ENCODE measurements at regions not wholly inside any gene's neighbourhood (a gene's known extent, or its start where the extent isn't known, plus 50 kb on each side); places are given as distances from the start of the nearest gene placed in this dataset.

DNA sequence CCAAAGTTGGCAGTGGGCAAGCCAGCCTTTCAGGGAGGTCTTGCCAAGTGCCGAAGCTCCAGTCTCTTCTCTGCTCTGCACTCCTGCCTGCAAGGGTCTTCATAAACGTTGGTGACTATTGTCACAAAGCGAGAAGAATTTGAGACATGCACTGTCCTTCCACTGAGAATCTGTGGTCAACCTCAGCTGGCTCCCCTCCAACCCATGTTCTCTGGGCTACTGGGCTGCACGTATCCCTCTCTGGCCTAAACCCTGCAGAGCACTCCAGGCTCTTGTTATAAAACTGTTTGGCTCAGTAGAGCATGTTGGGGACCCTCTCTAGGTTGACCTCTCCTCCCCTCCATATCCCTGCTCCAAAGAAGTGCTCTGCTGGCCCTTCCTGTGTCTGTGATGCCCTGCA lies 260.4 kb upstream of the NFE2L3 start:
- TF ChIP-seq, protein P1, sequence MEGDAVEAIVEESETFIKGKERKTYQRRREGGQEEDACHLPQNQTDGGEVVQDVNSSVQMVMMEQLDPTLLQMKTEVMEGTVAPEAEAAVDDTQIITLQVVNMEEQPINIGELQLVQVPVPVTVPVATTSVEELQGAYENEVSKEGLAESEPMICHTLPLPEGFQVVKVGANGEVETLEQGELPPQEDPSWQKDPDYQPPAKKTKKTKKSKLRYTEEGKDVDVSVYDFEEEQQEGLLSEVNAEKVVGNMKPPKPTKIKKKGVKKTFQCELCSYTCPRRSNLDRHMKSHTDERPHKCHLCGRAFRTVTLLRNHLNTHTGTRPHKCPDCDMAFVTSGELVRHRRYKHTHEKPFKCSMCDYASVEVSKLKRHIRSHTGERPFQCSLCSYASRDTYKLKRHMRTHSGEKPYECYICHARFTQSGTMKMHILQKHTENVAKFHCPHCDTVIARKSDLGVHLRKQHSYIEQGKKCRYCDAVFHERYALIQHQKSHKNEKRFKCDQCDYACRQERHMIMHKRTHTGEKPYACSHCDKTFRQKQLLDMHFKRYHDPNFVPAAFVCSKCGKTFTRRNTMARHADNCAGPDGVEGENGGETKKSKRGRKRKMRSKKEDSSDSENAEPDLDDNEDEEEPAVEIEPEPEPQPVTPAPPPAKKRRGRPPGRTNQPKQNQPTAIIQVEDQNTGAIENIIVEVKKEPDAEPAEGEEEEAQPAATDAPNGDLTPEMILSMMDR (conservative IDR thresholded peaks at IDR 0.05 in 1 of 2, IDR thresholded peaks at IDR 0.05 in 1 of 2; ENCODE audit: extremely low read depth in 1 of 2, insufficient read depth in 1 of 2, low read depth in 1 of 2, low read length in 2 of 2) = no peak
- TF ChIP-seq EZH2 (IDR thresholded peaks at IDR 0.05; ENCODE audit: borderline replicate concordance, low read length) = no peak
